GM19043 (cell line): ENCODE measurements at regions not wholly inside any gene's neighbourhood (a gene's known extent, or its start where the extent isn't known, plus 50 kb on each side); places are given as distances from the start of the nearest gene placed in this dataset.
A peak's percentile ranks its signal among the peaks of the same experiment; 100 is the strongest.

ENCODE experiments used
- ATAC-seq: cut with Tn5 transposase; IDR thresholded peaks from one replicate; pipeline ENCODE4 v1.9.1; 2021; ENCODE audit warnings: low read depth; ENCODE audit not compliant: unreplicated experiment

DNA sequence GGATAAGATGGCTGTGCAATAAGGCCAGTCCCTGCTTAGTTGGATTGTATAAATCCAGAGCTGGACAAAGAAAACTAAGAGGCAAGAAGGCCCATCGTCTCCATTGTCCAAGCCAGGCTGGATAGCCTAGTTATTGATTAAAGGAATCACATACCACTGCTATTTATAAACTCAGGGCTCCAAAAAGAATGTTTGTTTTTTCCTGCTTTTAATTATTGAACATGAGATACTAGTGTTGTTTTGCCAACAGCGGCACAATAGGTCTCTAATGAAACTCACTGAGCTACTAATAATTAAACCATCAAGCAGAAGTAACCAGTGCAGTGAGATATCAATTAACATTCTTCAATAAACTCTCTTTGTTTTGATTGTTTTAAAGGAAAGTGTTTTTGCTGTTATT, 259.7 kb downstream of the INSC start:
- no peak for ATAC-seq

DNA sequence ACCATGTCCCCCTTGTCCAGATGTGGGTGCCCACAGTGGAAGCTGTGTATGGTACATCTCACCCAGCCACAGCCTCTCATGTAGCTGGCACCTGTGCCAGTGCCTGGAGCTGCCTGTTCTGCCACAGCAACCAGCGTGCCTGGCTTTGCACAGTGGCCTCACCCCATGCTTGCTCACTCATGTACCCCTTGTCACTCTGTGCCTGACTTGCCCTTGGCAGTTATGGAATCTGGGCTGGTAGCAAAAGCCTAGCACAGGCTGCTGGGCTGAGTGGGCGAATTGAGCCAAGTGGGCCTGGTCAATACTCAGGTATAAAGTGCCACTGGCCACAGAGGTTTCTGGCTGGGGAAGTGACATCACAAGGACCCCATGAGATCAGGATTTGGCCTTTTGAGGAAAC, 264.2 kb downstream of the INSC start:
- ATAC-seq = no peak

DNA sequence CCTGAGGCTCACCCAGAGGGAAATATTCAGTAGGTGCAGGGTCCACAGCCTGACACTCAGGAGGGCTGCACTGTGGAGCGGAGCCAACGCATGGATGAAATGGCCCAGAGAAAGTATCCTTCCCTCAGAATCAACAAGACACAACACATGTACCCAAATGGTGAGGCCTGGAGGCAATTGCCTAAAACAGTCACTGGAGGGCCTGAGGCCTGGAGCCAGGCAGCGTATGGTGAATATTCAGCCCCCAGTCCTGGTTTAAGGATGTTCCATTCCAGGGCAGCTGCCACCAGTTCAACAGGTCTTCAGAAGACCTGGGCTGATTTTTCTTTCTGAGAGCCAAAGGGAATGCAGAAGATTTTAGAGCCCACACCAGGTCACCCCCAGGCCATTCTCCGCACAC, 264.8 kb downstream of the INSC start:
- ATAC-seq = no peak

DNA sequence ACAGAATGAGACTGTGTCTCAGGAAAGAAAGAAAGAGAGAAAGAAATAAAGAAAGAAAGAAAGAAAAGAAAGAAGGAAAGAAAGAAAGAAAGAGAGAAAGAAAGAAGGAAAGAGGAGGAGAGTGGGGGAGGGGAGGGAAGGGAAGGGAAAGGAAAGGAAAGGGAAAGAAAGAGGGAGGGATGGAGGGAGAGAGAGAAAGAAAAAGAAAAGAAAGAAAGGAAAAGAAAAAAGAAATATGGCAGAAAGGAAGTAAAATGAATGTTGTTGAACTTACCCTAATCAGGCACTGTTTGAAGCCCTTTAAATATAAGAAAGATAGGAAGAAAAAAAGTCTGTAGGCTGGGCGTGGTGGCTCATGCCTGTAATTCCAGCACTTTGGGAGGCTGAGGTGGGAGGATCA, 276.1 kb downstream of the INSC start:
- no peak for ATAC-seq

DNA sequence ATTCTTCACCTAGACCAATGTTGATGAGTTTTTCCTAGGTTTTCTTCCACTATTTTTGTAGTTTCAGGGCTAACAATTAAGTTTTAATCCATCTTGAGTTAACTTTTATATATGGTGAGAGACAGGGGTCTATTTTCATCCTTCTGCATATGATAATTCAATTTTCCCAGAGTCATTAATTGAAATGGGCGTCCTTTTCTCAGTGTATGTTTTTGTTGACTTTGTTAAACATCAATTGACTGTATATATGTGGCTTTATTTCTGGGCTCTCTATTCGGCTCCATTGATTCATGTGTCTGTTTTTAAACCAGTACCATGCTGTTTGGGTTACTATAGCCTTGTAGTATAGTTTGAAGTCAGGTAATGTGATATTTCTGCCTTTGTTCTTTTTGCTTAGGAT, 282.1 kb downstream of the INSC start:
- no peak for ATAC-seq

DNA sequence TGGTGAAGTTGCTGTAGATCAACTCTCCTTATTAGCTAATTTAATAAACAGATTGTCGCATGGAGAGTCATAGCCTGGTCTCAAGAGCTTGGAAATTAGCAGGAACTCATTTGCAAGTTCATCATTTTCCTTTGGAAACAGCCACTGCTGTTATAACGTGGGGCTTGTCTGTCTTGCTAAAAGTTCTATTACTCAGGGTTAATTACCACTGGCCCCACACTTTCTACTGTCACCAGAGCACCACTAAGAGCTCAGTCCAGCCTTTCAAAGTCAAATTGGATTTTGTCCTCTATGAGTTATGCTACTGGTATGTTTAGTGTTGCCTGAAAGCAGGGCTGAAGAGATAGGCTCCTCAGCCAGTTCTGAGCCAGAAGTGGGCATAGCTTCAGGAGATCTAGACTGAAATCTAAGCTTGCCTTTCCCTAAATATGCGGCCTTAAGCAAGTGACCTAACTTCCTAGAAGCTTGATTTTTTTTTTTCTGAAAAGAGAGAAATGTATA, 292.2 kb downstream of the INSC start:
- ATAC-seq = no peak

DNA sequence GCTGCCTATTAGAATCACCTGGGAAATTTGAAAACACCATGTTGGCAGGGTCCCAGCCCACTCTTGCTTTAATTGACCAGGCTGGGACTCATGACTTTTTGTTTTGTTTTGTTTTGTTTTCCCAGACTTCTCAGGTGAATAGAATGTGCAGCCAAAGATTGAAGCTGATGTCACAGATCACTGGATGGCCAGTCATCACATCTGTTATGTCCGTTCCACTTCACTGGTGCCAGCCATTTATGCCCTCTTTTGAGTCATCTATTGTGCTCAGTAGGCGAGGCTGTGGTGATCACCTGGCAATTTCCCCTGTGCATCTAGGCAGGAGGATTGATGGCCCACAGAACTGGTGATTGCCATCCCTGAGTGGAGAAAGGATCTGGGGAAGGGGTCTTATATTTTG, 297.3 kb downstream of the INSC start:
- no peak for ATAC-seq

DNA sequence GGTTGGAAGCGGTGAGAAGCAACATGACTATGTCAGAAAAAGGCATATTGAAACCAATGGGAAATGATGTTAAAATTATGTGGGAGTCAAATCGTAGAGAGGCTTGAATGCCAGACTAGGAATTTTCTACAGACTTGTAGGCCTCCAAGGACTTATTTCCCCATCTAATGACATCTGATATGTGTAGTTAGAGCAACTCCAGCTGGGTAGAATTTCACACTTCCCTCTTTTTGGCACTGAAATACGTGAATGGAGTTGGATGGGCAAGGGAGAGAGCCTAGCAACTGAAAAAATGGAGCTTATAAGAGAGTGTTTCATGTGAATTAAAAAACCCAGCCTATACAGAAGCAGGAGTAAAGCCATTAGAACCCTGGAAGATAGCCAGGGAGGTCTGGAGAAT, 304.2 kb downstream of the INSC start:
- ATAC-seq = no peak

DNA sequence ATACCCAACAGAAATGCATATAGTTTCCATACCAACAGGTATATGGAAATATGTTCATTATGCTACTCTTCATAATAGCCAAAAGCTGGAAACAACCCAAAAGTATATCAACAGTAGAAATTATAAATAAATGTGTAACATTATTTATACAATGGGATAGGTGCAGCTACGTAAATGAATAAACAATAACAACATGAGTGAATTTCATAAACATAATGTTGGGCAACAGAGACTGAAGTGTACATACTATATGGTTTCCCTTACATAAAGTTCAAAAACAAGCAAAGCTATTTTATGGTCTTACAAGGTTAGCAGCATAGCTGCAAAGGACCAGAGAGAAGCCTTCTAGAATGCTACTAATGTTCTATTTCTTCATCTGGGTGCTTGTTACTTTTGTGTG, 305.0 kb downstream of the INSC start:
- no peak for ATAC-seq

DNA sequence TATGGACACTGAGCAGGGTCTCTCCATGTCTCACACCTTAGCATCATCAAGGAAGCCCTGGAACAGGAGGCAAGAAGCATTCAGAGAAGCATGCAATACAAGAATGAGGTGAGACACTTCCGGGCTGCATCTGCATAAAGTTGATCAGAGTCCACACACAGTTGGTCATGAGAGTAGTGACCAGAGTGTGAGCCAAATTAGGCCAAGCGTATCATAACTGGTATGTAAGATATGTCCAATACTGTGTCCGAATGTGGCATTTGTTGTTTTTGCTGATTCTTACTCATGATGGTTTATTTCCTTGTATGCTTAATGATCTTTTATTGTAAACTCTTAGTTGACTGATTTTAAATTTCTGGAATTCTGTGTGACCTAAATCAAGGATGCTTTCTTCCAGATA, 315.7 kb downstream of the INSC start:
- ATAC-seq = no peak

DNA sequence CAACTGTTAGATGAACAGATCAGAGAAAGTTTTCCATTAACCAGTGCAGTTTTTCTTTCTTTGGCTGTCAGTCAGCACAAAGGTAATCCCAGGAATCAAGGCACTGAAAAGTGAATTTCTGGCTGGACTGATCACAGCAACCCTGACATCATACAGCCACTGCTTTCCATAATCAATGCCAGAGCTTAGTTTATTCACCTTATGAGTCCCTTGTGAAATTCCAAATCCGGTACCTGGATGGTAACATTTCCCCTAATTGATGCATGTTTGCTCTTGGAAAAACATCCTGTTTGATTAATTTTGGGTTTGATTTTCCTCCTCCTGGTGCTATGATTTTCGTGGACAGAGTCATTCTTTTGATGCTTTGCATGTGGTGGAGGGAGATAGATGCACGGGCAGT, 319.8 kb downstream of the INSC start:
- no peak for ATAC-seq

DNA sequence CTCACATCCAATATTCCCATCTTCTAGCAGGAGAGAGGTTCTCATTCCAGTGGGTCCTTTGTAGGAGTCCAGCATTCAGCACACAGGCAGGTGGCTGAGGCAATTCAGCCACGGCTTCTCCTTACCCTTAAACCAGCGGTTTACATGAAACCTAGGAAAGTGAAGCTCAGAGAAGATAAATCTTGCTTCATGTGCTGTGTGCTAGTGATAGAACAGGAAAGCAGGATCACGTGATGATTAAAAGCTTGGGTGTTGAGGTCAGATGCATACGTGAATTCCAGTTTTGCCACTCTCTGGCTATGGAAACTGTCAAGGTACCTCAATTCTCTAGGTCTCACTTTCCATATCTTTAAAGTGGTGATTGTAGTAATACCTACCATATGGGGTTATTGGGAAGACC, 331.6 kb downstream of the INSC start:
- no peak for ATAC-seq

DNA sequence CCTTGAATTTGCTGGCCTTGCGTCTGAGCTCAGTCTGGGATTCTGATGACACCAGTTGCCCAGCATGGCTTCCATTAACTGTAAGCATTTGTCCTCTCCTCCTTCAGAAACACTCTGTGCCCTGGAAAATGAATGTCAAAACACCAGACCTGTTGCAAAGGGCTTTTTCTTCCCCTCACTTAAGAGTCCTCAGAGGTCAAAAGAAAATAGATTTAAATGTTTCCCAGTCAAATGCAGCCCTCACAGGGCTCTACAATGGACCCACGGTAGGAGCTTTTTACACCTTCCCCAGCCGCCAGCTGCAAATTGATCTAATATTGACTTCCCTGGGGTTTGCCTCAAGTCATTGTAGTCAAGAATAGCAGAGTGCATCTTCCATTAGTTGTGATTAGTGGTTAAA, 332.2 kb downstream of the INSC start:
- no peak for ATAC-seq

DNA sequence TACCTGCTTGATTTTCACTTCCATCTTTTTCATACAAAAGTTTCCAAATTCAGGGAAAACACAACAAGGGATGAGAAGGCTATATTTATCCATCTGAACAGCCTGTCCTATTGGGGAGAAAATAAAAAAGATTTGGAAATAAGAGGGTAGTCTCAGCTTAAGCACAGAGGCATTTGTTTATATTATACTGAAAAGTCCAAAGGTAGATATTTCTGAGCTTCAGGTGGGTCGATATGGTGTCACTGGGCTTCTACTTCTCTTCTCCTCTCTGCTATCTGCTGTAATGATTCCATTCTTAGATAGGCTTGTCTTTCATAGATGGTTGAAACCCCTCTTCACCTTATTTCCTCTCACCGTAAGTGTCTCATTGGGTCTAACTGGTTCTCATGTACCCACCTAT, 337.0 kb downstream of the INSC start:
- no peak for ATAC-seq

DNA sequence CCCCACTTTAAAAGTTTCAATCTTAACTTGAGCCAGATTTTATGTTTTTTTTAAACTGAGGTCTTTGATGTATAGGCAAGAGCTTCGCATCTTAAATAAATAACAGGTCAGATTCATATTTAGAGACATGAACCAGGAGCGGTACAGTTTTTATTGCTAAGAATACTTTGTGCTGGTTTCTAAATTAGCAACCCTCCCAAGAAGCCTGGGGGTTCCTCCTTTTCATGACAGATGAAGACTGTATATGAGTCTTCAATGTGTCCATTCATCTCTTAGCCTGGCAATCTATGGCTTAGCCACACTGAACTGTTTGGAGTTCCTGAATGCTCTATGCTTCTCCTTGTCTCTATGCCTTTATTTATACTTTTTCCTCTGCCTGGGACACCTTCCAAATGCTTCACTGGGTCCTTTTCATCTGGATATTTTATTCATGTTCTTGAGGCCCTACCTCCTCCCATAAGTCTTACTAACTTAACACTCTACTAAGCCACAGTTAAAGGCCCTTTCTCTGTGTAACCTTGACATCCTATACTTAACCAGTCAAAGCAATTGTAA, 338.6 kb downstream of the INSC start:
- no peak for ATAC-seq

DNA sequence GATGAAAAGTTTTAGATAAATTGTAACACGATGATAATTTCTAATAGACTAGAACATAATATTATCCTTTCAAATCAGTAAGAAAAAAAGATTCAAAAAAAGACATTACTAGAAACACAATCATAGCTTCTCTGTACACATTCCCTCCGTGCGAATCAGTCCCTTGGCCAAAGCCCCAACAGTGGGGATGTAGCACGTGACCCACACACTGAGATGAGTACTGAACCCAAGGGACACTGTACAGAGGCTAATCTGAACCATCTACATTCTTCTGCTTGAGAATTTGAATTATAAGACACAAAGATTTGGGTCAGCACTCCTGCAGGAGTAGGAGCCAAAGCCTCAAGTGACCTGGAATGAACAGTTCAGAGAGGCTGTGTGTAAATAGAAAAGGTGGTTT, 353.7 kb downstream of the INSC start:
- ATAC-seq = no peak

DNA sequence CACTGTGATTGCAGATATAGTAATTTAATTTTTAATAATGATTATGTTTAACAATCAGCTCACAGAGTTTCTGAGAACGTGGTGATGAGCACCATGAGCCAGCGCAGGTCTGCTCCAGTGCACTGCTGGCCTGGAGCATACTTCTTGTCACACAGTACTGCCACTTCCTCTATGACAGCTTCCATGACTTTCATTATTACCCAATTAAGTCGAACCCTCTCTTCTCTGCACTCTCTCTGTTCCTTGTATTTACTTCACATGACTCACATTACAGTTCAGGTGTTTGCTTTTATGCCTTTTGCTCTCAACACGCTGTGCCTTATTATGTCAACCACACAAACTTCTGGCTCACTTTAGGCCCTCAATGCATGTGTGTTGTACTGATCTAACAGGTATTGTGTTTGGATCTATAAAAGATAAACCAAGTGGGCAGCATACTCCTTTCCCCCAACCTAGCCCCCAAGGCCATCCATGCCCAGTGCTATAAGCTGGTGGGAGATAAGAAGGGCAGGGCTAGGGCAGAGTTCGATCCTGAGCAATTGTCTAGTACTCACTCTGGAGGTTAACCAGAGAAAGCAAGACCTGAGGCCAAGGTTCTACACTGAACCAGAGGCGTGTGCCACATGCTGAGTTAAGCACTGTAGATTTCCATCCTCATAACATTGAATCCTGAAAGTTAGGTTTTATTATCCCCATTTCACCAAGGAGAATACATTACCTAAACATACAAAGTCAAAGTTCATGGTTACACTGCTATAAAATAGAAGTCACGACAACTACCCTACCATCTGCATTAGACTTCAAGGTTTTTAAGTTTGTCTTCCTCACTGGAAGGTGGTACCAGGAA, 356.5 kb downstream of the INSC start:
- ATAC-seq = no peak

DNA sequence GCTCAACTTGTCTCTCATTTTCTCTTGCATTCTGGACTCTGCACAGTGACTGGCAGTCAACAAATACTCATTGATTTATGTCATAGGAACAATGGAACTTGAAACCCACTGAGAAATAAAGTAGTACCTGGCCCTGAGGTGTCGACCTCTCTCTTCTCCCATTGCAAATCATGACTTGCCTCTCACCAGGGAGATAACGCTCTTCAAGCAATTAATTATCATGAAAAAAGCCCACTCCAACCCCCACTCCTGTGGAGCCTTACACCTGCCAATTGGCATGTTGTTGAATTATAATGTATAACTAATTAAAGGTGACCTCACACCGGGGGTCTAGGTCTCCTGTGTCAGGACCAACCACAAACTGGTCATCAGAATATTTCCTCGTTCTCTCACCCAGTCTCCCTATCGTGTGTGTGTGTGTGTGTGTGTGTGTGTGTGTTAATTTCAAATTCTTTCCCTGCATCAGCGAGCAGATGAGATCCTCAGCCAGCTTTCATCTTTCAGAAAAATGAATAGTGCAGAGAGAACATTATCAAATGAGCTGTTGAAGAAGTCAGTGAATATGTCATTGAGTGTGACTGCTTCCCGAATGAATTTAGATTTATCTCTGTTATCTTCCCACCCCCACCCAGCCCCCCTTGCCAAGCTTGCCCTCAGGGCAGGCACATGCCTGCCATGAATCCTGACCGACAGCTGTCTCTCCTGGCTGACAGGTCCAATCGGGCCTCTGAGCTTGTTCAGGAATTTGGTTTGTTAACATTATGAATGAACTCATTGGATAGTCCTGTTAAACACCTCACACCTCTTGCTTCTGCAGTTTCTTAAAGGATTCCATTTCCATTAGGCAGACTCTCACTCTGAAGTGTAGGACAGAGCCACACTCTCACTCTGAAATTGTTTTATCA, 357.4 kb downstream of the INSC start:
- ATAC-seq = no peak

DNA sequence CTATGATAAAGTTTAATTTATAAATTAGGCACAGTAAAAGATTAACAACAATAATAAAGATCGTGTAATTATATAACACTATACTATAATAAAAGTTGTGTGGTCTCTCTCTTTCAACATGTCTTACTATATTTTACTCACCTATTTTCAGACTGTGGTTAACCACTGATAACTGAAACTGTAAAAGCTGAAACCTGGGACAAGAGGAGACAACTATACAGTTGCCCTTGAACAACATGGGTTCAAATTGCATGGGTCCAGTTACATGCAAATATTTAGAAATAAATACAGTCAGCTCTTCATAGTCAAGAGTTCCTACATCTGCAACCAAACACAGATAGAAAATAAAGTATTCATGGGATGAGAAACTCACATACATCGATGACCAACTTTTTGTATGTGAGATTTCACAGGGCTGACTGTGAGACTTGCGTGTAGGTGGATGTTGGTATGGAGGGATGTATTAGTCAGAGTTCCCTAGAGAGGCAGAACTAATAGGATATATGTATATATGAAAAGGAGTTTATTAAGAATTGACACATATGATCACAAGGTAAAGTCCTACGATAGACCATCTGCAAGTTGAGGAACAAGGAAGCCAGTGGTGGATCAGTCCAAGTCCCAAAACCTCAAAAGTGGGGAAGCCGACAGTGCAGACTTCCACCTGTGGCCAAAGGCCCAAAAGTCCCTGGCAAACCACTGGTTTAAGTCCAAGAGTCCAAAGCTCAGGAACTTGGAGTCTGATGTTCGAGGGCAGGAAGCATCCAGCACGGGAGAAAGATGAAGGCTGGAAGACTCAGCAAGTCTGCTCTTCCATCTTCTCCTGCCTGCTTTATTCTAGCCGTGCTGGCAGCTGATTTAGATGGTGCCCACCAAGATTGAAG, 359.5 kb downstream of the INSC start:
- ATAC-seq = peak; percentile 68

DNA sequence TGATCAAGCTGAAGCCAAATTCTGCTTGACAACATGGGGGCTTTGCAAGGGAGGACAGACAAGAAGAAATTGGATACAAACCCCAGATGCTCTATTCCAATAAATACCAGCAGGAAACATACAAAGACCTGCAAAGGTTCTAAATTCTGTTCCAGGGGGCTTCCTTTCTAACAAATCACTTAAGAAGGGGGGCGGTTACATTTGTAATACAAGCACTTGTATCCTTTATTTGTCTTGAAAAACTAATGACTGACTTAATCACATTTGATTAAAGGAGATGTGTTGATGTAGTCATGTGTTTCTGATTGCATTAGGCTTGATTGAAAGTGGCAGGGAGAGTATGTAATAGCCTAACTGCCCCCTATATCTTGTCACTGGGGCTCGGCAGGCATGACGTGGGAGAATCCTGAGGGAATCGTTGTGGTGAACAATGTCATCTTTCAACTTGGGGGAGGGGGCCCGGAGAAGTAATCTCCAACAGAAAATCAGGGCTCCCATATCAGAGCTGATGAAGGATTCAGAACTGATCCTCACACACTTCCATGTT, 361.7 kb downstream of the INSC start:
- ATAC-seq = no peak
